ENCODE measurements at regions not wholly inside any gene's neighbourhood (a gene's known extent, or its start where the extent isn't known, plus 50 kb on each side); places are given as distances from the start of the nearest gene placed in this dataset.

- DNase-seq (ENCODE audit: extremely low spot score, unreplicated experiment) = no peak
- no peaks in the 10 kb centered on the region for H3K27me3 Mint-ChIP-seq (ENCODE audit: unreplicated experiment)
- peaks cover 23% of the 10 kb centered on the region for H3K36me3 Mint-ChIP-seq (ENCODE audit: unreplicated experiment)
- TF ChIP-seq, protein P1, sequence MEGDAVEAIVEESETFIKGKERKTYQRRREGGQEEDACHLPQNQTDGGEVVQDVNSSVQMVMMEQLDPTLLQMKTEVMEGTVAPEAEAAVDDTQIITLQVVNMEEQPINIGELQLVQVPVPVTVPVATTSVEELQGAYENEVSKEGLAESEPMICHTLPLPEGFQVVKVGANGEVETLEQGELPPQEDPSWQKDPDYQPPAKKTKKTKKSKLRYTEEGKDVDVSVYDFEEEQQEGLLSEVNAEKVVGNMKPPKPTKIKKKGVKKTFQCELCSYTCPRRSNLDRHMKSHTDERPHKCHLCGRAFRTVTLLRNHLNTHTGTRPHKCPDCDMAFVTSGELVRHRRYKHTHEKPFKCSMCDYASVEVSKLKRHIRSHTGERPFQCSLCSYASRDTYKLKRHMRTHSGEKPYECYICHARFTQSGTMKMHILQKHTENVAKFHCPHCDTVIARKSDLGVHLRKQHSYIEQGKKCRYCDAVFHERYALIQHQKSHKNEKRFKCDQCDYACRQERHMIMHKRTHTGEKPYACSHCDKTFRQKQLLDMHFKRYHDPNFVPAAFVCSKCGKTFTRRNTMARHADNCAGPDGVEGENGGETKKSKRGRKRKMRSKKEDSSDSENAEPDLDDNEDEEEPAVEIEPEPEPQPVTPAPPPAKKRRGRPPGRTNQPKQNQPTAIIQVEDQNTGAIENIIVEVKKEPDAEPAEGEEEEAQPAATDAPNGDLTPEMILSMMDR (IDR thresholded peaks at IDR 0.05) = no peak
- H3K27ac Mint-ChIP-seq (ENCODE audit: unreplicated experiment) = no peak overlapping the region
- H3K4me1 Mint-ChIP-seq (ENCODE audit: unreplicated experiment) = peaks cover 9% of the 10 kb centered on the region
- no peaks in the 10 kb centered on the region for H3K9me3 Mint-ChIP-seq (ENCODE audit: unreplicated experiment)
- H3K4me3 Mint-ChIP-seq (ENCODE audit: unreplicated experiment) = no peak overlapping the region
These were observed 76.3 kb downstream of the BOLA3 start for GRCh38 chr2:74071426-74071825.

DNA sequence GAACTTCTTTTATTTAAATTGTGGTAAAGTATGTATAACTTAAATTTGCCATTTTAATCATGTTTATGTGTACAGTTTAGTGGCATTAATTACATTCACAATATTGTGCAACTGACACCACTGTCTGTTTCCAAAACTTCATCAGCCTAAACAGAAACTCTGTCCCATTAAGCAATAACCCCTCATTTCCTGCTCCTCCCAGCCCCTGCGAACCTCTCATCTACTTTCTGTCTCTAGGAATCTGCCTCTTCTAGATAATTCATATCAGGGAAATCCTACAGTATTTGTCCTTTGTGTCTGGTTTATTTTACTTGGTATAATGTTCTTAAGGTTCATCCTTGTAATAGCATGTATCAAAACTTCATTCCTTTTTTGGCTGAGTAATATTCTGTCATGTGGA is 75.1 kb downstream of the BOLA3 start:
- H3K27me3 Mint-ChIP-seq (ENCODE audit: unreplicated experiment) = no peaks in the 10 kb centered on the region
- no peak for DNase-seq (ENCODE audit: extremely low spot score, unreplicated experiment)
- H3K36me3 Mint-ChIP-seq (ENCODE audit: unreplicated experiment) = peaks cover 22% of the 10 kb centered on the region
- H3K27ac Mint-ChIP-seq (ENCODE audit: unreplicated experiment) = no peak overlapping the region
- no peak overlapping the region for H3K4me3 Mint-ChIP-seq (ENCODE audit: unreplicated experiment)
- no peaks in the 10 kb centered on the region for H3K9me3 Mint-ChIP-seq (ENCODE audit: unreplicated experiment)
- TF ChIP-seq, protein P1 (IDR thresholded peaks at IDR 0.05) = no peak
- H3K4me1 Mint-ChIP-seq (ENCODE audit: unreplicated experiment) = peaks cover 20% of the 10 kb centered on the region

DNA sequence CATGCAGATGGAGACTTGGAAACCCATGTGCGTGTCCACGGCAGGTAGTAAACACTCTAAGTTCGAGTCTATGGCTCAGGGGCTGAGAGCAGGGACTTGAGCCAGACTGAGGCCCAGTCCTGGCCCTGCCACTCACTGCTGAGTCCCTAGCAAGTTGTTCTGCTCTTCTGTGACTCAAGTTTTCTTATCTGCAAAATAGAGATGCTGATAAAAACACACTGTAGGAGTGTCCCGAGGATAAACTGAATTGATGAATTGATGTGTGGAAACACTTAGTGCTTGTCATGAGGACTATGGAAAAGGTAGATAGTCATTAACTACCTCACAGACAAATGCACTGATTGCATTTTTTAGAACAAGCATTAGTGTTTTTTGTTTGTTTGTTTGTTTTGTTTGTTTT is 73.2 kb downstream of the BOLA3 start:
- Mint-ChIP-seq H3K4me3 (ENCODE audit: unreplicated experiment) (no peak overlapping the region), H3K36me3 (ENCODE audit: unreplicated experiment) (peaks cover 22% of the 10 kb centered on the region), H3K9me3 (ENCODE audit: unreplicated experiment) (no peaks in the 10 kb centered on the region), H3K4me1 (ENCODE audit: unreplicated experiment) (peaks cover 24% of the 10 kb centered on the region), H3K27ac (ENCODE audit: unreplicated experiment) (no peak overlapping the region), H3K27me3 (ENCODE audit: unreplicated experiment) (no peaks in the 10 kb centered on the region)
- TF ChIP-seq, protein P1 (IDR thresholded peaks at IDR 0.05) = no peak
- peak; percentile 51 for DNase-seq (ENCODE audit: extremely low spot score, unreplicated experiment)

- TF ChIP-seq, protein P1 (IDR thresholded peaks at IDR 0.05) = no peak
- Mint-ChIP-seq H3K4me1 (ENCODE audit: unreplicated experiment) (peaks cover 24% of the 10 kb centered on the region), H3K9me3 (ENCODE audit: unreplicated experiment) (no peaks in the 10 kb centered on the region), H3K27me3 (ENCODE audit: unreplicated experiment) (no peaks in the 10 kb centered on the region), H3K27ac (ENCODE audit: unreplicated experiment) (peak overlapping the region; percentile 8), H3K4me3 (ENCODE audit: unreplicated experiment) (no peak overlapping the region), H3K36me3 (ENCODE audit: unreplicated experiment) (peaks cover 23% of the 10 kb centered on the region)
- no peak for DNase-seq (ENCODE audit: extremely low spot score, unreplicated experiment)
These were observed 71.6 kb downstream of the BOLA3 start for GRCh38 chr2:74076074-74076470.

GRCh38 chr2:74077636-74078035 is 70.1 kb downstream of the BOLA3 start:
- H3K36me3 Mint-ChIP-seq (ENCODE audit: unreplicated experiment) = peaks cover 32% of the 10 kb centered on the region
- no peak overlapping the region for H3K4me3 Mint-ChIP-seq (ENCODE audit: unreplicated experiment)
- peak; percentile 80 for DNase-seq (ENCODE audit: extremely low spot score, unreplicated experiment)
- TF ChIP-seq, protein P1 (IDR thresholded peaks at IDR 0.05) = no peak
- peak overlapping the region; percentile 73 for H3K27ac Mint-ChIP-seq (ENCODE audit: unreplicated experiment)
- no peaks in the 10 kb centered on the region for H3K27me3 Mint-ChIP-seq (ENCODE audit: unreplicated experiment)
- H3K9me3 Mint-ChIP-seq (ENCODE audit: unreplicated experiment) = no peaks in the 10 kb centered on the region
- peaks cover 24% of the 10 kb centered on the region for H3K4me1 Mint-ChIP-seq (ENCODE audit: unreplicated experiment)

Measured in osteocyte (in vitro differentiated cells).